RWPE2 (cell line): ENCODE measurements at regions not wholly inside any gene's neighbourhood (a gene's known extent, or its start where the extent isn't known, plus 50 kb on each side); places are given as distances from the start of the nearest gene placed in this dataset.

Experiments used
- ATAC-seq: fragments of 200-7000 bp; cut with Tn5 transposase; 3 replicates; pipeline ENCODE4 v1.9.1; 2021; ENCODE audit warnings: low read depth
- DNase-seq: peaks from one replicate; pipeline ENCODE4 v3.0.0-alpha.2; 2020; ENCODE audit warnings: low spot score
- H3K27ac ChIP-seq: fragments of 450-650 bp; 2 replicates; pipeline ENCODE4 v1.5.1; 2017; ENCODE audit warnings: mild to moderate bottlenecking; ENCODE audit not compliant: poor library complexity, severe bottlenecking
- H3K27me3 ChIP-seq: fragments of 250-450 bp; sonication (Bioruptor Pico); 2 replicates; pipeline ENCODE4 v1.5.1; 2021; ENCODE audit warnings: mild to moderate bottlenecking, moderate library complexity; ENCODE audit not compliant: insufficient read depth, poor library complexity, severe bottlenecking
- H3K36me3 ChIP-seq: fragments of 250-450 bp; sonication (Bioruptor Pico); 2 replicates; pipeline ENCODE4 v1.5.1; 2020; ENCODE audit warnings: low read depth, mild to moderate bottlenecking, moderate library complexity
- H3K4me1 ChIP-seq: fragments of 250-450 bp; sonication (Bioruptor Pico); 2 replicates; pipeline ENCODE4 v1.5.1; 2021; ENCODE audit warnings: mild to moderate bottlenecking, moderate library complexity; ENCODE audit not compliant: insufficient read depth, poor library complexity, severe bottlenecking
- H3K4me3 ChIP-seq: fragments of 250-450 bp; sonication (Bioruptor Pico); 2 replicates; pipeline ENCODE4 v1.5.1; 2021; ENCODE audit warnings: mild to moderate bottlenecking, moderate library complexity; ENCODE audit not compliant: severe bottlenecking
- H3K9me3 ChIP-seq: fragments of 250-450 bp; sonication (Bioruptor Pico); 2 replicates; pipeline ENCODE4 v1.5.1; 2021; ENCODE audit warnings: mild to moderate bottlenecking, moderate library complexity; ENCODE audit not compliant: severe bottlenecking
- TF ChIP-seq, protein P1 (sequence below): fragments of 450-650 bp; IDR thresholded peaks from one replicate; pipeline ENCODE4 v1.5.1; 2017; ENCODE audit warnings: mild to moderate bottlenecking, moderate library complexity; ENCODE audit not compliant: poor library complexity, severe bottlenecking

DNA sequence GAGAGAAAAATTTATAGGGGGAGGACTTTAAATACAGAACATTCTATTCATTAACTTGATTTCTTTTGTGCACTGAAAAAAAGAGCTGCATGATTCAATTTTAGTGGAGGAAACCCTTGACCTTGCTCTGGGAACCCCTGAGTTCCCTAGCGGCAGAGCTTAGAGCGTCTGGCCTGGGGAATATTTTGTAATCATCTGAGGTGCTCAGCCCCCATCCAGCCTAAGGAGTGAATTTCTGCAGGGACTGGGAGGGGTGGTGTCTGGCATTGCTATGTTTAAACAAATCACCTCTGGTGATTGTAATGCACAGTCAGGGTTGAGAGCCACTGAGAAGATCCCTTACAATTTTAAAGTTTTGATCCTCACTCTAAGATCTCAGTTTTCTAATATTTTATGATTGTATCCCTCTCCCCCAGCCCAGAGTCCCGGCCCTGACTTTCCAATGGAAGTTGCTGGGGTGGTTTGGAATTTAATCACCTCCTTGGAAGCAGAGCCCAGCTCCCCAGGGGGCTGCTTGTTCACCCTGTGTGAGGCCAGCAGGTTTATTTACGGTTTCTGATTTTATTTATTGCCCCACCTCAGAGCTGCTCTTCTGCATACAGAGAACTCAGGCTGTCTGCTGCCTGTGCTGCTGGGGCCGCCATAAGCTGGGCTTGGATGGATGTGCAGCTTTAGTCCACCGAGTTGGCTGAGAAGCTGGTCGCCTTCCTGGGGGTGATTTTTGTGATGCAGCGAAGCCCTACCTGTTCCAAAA lies 263.1 kb downstream of the LRFN2 start:
- H3K4me3 ChIP-seq = no peak overlapping the region
- no peaks in the 10 kb centered on the region for H3K27me3 ChIP-seq
- H3K9me3 ChIP-seq = no peaks in the 10 kb centered on the region
- TF ChIP-seq, protein P1, sequence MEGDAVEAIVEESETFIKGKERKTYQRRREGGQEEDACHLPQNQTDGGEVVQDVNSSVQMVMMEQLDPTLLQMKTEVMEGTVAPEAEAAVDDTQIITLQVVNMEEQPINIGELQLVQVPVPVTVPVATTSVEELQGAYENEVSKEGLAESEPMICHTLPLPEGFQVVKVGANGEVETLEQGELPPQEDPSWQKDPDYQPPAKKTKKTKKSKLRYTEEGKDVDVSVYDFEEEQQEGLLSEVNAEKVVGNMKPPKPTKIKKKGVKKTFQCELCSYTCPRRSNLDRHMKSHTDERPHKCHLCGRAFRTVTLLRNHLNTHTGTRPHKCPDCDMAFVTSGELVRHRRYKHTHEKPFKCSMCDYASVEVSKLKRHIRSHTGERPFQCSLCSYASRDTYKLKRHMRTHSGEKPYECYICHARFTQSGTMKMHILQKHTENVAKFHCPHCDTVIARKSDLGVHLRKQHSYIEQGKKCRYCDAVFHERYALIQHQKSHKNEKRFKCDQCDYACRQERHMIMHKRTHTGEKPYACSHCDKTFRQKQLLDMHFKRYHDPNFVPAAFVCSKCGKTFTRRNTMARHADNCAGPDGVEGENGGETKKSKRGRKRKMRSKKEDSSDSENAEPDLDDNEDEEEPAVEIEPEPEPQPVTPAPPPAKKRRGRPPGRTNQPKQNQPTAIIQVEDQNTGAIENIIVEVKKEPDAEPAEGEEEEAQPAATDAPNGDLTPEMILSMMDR = no peak
- no peaks in the 10 kb centered on the region for H3K36me3 ChIP-seq
- no peak for ATAC-seq
- no peak for DNase-seq
- no peak overlapping the region for H3K27ac ChIP-seq
- no peaks in the 10 kb centered on the region for H3K4me1 ChIP-seq

DNA sequence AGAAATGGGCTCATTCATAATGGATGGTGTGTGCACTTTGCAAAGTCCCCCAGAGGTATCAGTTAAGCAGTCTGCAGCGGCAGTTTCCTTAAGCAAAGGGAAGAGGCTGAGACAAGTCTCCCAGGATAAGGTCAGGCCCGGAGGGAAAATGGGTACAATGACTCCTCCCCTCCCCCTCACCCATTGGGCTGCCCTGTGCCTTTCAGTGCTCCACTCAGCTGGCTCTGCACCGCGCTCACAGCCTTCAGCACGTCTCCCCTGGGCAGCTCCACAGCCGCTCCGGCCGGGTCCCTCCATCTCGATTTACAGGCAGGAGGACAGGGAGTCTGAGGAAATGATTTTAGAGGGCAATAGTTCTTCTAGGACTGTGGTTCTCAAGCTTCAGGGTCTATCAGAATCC lies 264.8 kb downstream of the LRFN2 start:
- H3K27ac ChIP-seq = no peak overlapping the region
- ATAC-seq (no peak), DNase-seq (no peak)
- no peaks in the 10 kb centered on the region for H3K27me3 ChIP-seq
- H3K4me3 ChIP-seq = no peak overlapping the region
- TF ChIP-seq, protein P1 = no peak
- H3K4me1 ChIP-seq = no peaks in the 10 kb centered on the region
- no peaks in the 10 kb centered on the region for H3K9me3 ChIP-seq
- H3K36me3 ChIP-seq = no peaks in the 10 kb centered on the region

DNA sequence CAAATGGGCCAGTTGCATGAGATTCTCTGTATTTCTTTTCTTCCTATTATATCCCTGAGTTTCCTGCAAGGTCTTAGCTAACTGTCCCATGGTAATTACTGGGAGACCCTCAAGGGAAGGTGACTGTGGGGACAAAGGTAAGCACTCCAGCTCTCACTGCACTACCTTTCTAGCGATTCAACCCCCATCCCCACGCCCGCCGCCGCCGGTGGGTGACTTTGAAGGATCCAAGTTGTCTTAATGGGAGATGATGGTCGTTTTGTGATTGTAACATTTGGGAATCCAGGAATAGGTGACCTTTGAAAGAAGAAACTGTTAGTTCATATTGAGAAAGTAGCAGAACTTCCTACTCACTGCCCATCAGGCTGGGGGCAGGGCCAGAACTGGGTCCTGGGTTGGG lies 265.5 kb downstream of the LRFN2 start:
- Histone ChIP-seq H3K4me3 (no peak overlapping the region), H3K36me3 (no peaks in the 10 kb centered on the region), H3K4me1 (no peaks in the 10 kb centered on the region), H3K27me3 (no peaks in the 10 kb centered on the region), H3K9me3 (no peaks in the 10 kb centered on the region), H3K27ac (no peak overlapping the region)
- TF ChIP-seq, protein P1 = no peak
- ATAC-seq (no peak), DNase-seq (no peak)

DNA sequence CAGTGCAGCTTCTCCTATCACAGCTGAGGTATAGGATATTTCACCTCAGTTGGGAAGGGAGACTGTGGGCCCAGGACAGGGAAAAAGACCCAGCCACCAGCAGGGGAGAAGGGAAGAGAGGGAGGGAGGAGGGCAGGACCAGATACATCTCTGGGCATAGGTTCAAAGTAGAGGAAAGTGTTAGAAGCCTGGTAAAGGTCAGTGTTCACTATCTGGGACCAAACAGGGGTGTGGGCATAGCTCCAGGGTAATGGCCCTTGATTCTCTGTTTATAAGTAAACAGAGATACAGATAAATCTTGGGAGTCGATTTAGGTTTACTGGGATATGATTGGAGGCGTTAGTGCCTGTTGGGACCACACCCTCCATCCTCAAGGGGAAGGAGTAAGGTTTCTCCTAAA lies 266.2 kb downstream of the LRFN2 start:
- TF ChIP-seq, protein P1 = no peak
- Histone ChIP-seq H3K9me3 (no peaks in the 10 kb centered on the region), H3K27me3 (no peaks in the 10 kb centered on the region), H3K4me1 (no peaks in the 10 kb centered on the region), H3K27ac (no peak overlapping the region), H3K36me3 (no peaks in the 10 kb centered on the region), H3K4me3 (no peak overlapping the region)
- ATAC-seq = no peak
- no peak for DNase-seq

DNA sequence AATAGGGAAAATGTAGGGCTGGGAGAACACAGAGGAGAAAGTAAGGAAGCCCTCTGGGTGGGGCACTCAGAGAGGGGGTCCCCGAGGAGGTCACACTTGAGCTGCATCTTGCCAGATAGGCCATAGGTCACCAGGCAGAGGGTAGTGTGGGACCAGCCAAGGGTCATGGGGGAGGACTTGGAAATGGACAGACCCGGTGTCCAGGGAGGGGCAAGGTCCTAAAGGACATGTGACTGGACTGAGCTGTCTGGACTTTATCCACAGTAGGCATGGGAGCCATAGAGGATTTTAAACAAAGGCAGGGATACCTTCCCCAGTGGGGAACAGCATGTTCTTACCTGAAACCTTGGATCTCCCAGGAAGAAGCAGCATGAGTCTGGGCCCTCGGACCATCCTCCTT lies 266.7 kb downstream of the LRFN2 start:
- ATAC-seq (no peak), DNase-seq (no peak)
- Histone ChIP-seq H3K9me3 (no peaks in the 10 kb centered on the region), H3K4me3 (no peak overlapping the region), H3K36me3 (no peaks in the 10 kb centered on the region), H3K27ac (no peak overlapping the region), H3K4me1 (no peaks in the 10 kb centered on the region), H3K27me3 (no peaks in the 10 kb centered on the region)
- TF ChIP-seq, protein P1 = no peak
